ENCODE measurements at regions not wholly inside any gene's neighbourhood (a gene's known extent, or its start where the extent isn't known, plus 50 kb on each side); places are given as distances from the start of the nearest gene placed in this dataset.
"Not testable (repeated sequence)": the region's sequence is repeated elsewhere in the genome, so short reads cannot be mapped to it uniquely, and the experiment has no call there.

DNA sequence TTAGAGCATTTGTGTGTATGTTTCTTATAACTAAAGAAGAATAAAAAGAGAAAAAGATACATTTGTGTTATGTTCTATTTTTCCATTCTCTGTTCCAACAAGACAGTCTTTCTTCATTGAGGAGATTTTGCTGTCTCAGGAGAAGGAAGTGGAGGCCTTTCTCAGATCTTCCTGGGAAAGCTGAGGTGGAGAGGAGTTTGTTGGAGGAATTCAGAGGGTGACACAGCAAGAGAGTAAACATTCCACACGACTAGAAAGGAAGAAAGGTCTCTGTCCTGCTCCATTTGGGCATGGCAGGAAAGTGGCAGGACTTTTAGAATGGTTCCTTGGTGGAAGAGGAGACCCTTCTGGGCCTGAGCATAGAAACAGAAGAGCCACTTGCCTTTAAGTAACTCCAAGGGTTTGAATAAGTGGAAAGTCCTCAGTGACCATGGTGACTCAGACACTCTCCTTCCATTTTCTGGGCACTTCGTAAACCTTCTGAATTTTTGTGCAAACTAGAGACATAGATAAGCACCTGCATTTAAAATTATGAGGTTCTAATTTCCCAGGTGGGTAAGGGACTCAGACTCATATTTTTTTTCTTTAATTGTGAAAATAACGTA, 52.3 kb upstream of the COL5A2 start:
- no peak for DNase-seq

DNA sequence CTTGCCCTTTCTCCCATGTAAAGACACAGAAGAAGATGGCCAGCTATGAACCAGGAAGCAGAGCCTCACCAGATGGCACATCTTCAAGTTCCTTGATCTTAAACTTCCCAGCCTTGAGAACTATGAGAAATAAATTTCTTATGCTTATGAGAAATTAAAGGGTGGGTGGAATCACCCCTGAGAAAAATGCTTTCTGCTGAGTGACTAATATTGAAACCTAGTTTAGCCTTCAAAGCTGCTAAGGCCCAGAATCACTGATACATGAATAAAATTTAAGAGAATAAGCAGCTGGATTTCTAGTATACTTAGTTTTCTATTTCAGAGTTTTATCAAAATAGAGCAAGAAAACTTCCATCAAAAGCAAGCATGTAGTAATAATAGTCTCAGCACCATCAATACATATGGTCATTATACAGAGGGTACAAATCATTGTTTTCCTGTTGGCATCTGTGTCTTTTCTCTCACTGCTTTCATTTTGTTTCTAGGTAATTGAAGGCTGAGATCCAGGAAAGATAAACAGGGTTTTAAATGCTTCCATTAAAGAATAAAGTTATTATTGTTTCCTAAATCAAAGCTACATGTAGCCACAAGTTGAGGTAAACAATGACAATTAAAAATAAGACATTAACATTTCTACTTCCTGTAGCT, 53.3 kb upstream of the COL5A2 start:
- DNase-seq: no peak

DNA sequence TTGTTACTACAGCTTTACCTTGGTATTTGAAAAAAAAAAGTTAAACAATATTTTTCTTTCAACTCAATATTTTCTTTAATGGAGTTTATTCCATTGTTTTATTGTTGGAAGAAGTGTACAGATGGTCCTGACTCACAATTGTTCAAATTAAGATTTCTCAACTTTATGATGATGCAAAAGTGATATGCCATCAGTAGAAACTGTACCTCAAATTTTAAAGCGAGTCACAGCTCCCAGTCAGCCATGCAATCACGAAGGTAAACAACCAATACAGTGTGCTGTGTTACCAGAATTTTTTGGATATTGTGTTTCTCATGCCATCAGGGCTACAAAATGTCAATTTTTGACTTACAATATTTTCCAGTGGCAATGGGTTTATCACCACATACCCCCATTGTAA, 54.0 kb upstream of the COL5A2 start:
- DNase-seq: no peak

DNA sequence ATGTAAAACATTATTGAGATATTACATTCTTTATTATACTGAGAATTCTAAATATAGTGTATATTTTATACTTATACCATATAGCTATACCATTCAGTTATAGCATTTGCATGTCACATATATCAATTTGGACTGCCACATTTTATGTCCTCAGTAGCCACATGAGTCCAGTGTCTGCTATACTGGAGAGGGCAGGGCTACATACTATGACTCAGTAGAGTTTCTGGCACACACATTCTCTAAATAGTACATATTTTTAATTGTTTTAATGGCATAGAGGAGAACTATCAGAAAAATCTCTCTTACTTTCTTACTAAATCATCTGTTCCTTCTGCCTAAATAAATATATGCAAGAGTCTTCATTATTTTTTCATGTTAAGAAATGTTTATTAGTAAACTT, 55.4 kb upstream of the COL5A2 start:
- DNase-seq: no peak

DNA sequence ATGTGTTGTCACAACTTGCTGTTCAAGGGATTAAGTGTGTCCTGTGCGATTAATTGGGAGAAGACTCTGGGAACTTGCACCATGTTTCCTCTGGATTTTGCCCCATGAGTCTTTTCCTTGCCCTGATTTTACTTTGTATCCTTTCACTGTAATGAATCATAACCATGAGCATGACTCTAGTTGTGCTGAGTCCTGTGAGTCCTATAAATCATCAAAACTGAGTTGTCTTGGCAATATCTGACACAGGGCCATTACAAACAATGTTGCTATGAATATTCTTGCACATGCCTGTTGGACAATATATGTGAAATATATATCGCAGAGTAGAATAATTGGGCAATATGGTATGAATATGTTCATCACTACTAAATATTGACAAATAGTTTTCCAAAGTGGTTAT, 56.5 kb upstream of the COL5A2 start:
- DNase-seq: no peak

DNA sequence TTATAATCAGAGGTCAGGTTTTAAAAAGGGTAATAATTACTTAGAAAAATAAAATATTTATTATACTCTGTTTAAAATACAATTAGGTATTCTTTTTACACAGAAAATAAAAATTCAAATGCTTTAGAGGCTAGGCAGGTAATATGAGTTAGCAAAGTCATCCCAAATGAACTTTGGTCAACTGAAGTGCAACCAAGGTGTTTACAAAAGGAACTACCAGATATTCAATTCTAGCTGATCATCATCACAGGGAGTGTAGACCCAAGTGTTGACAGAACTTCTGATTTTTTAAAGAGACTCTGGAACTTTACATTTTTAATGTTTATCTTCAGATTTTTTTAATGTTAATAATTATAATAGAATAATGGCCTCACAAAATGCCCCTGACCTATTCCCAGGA, 59.3 kb upstream of the COL5A2 start:
- DNase-seq: no peak

DNA sequence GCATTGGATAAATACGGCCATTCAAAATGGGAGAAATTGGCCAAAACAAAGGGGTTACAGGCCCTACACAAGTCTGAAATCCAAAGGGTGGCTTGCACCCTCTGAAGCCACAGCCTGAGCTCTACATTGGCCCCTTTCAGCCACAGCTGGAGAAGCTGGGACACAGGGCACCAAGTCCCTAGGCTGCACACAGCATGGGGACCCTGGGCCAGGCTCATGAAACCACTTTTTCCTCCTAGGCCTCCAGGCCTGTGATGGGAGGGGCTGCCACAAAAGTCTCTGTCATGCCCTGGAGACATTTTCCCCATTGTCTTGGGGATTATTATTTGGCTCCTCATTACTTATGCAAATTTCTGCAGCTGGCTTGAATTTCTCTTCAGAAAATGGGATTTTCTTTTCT, 64.3 kb upstream of the COL5A2 start:
- DNase-seq: not testable (repeated sequence)

DNA sequence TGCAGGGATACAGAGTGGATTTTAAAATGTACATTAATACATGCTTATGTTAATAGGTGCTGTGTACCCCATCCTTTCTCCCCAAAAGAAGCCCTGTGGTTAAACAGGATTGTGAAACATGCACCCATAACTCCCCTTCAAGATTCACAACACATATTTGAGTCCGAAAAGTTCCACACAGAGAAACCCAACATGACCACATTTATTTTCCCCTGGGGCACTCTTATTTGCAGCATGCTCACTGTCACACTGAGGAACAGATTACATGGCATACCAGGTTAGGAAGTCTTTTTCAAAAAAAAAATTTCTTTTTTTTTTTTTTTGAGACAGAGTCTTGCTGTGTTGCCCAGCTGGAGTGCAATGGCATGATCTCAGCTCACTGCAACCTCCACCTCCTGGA, 67.7 kb upstream of the COL5A2 start:
- DNase-seq: no peak

DNA sequence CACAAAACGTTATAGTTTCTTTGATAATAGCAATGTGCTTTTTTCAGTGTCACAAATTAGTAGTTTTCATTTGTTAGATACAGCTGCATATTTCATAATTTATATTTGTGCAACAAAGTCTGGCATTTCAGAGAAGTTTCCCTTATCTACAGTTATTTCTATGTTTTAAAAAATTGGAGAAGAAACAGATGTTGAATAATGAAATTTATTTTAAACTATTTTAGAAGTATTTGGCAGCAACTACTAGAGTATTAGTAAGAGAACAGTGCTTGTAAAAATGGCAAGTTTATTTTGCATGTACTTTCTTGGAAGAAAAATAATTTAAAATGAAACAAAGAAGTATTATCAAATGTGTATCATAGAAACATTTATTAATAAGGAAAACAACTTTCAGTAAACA, 68.6 kb upstream of the COL5A2 start:
- DNase-seq: no peak

DNA sequence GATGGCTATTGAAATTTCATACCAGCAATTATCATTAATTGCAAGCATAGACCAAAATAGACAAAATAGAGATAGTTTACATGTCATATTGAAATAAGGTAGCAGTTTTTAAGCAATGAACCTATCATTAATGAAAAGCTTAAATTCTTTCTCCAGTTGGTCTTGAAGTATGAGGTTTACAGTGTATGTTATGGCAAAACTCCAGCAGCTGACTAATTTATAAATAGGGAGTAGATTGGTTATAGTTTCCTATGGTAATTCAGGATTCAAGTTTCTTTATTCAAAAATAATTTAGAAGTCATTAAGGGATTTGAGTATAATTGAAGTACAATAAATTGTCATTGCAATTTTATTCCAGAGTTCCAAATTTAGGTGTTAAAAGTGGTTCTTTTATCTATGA, 69.6 kb upstream of the COL5A2 start:
- DNase-seq: no peak

DNA sequence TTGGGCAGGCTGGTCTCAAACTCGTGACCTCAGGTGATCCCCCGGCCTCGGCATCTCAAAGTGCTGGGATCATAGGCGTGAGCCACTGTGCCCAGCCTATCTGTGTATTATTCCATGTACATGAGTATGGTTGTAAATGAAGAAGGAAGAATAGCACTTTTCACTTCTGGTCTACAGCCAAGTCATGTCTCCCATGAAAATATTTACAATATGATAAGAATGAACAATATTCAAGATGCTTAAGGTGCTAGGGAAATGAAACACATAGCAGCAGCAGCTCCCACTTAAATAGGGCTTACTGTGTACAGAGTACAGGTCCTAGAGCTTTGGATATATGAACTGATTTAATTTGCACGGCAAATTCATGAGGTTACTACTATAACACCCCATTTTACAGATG, 70.3 kb upstream of the COL5A2 start:
- DNase-seq: no peak

DNA sequence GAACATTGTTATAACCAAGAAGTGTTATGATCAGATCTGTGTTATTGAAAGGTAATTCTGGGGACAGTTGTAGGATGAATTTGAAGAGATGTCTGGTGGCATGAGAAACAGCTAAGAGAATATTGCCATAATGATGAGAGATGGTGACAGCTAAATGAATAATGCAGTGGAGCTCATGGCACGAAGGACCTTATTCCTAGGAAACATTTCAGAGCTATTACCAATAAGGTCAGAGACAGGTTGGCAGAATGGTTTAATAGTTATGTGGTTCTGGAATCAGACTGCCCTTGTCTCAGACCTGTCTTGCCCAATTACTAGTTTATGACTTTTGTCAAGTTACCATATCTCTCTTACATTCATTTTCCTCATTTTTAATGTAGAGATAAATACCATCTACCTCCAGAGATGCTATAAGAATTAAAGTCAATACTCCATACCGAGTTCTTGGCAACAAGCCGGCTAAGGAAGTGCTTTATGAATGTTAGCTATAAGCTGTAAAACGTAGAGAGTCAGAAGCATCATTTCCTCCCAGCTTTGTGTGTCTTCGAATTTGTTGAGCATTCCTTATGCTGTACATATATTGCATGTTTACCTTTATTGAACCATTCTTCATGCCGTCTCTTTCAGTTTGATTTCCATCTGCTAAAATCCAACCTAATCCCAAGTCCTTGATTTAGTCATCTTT, 73.6 kb upstream of the COL5A2 start:
- DNase-seq: no peak

DNA sequence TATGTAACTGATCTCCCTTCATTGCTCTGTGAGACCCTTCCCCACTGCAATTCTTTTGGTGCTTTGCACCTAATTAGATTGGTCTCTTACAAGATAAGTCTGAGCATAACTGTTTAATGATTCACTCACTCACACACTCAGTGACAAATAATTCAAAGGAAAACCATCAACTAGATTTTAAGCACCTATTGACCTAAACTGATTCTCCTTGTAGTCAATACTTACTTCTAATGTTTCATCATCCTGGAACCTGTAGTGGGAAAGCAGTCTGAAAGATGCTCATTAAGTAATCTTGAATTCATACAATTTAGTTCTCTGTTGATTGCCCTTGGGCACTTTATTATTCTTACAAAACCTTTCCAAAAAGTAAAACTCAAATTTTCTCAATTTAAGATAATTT, 74.3 kb upstream of the COL5A2 start:
- DNase-seq: no peak

DNA sequence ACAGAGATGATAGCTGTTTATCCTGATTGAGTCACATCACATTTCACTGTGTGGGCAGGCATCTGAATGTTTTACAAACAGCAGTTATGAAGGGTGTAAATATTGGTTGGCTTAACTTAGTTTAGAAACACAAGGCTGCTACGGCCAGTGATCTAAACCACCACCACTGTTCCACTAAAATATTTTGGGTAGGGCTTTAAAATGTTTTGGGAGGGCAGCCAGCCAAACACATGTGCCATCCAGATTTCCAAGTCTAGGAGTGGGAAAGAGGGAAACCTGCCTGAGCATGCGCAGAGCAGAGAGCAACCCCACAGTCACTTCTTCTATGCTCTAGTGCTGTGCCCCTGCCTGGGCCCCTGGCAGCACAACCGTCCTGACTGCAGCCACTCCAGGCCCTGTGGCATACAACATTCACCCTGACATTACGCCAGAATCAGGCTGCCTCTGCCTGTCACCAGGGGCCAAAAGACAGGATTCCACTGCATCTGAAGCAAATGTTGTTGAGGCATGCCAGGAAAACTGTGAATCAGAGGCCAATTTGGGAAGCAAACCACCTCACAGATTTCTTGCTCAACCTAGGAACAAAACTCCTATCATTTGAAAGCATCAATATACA, 74.8 kb upstream of the COL5A2 start:
- DNase-seq: no peak

DNA sequence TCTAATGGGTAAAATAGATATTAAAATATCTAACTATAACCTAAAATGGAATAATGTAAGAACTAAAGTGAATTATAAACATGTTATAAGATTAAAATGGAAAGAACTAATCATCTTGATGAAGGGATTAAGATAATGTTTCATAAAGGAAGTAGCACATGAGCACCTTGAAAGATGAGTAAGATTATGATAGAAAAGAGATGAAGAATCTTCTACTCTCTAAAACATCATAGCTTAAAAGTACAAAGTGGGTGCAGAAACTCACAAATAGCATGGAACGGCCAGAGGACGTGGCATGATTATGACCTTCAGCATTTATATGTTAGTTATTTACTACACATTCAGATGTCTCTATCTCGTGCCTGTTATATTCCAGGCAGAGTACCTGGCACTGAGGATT, 76.2 kb upstream of the COL5A2 start:
- no peak for DNase-seq

DNA sequence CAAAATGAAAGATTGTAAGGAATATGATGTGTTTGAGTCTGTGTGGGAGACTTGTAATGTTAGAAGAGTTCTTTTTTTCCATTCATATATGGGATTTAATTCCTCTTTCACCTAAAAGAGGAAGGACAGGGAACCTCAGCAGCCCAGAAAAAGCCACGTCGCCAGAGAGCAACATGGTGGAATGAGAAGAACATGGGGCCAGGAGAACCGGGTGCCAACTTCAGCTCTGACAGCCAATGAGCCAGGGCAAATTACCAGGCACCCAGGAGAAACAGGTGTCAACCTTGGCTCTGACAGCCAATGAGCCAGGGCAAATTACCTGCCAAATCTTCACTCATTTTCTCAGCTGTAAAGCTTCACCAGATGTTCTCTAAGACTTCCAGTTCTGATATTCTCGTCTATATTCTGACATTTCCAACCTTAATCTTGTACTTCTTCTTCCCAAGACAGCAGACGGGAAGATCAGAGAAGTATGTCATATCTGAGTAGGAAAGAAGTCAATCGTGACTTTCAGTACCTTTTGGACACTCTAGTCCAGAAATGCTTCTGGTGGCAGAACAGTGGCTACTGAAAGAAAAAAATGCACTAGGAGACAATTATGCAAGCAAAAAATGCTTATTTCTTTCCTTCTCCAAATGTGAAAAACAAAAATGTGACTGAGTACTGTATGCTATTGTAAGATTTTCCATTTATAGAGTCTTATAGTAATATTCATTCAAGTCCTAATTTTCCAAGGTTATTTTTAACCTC, 79.2 kb upstream of the COL5A2 start:
- DNase-seq: no peak

DNA sequence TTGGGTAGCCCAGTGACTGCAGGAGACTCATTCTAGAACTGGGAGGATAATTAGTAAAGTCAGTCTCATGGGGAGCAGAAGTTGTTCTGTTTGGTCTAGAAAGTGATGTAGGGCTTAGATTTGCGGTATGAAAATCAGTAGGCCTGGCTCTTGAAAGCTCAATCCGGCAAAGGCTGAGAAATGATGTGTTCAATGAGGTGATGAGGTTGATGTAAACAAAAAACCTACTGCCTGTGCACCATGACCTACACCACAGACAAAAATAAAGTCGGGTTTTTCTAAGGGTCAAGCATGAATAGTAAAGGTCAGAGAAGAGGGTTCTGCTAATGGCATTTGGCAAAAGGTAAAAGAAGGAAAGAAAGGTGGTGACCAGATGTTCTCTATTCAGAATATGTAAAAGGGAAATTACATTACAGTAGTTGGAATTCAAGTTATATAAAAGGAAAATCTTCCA, 80.8 kb upstream of the COL5A2 start:
- DNase-seq: no peak

DNA sequence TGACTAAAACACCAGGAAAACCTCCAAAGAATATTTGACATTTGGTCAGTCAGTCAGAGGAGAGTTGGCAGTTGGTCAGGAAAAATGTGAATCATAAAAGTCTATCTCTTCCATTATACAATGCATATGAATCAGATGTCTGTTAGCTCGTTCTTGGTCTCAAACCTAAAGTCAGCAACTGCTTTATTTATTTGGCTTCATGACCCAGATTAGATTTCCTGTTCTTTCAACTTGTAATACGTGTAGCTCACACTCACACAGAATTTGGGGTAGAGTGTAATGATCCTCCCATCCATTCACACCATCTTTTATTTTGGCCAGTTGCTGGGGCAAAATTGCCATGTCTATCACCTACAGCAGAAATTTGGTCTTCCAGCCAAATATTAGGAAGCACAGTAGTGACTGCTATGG, 81.9 kb upstream of the COL5A2 start:
- no peak for DNase-seq

DNA sequence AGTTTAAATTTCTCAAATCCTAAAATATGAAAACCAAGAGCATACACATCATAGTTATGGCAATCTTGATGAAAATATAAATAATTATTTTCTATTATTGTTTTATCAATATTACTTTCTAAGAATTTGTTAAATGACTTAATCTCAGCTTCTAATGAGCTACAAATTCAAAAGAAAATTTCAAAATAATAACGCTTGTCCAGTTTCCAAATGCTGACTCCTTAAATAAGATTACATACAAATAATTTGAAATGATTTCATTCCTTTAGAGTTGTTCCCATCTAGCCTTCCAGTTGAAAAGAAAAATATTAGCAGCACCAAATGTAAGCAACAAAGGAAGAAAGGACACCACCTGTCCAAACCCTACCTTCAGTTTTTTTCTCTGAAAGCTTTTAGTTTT, 82.4 kb upstream of the COL5A2 start:
- no peak for DNase-seq

DNA sequence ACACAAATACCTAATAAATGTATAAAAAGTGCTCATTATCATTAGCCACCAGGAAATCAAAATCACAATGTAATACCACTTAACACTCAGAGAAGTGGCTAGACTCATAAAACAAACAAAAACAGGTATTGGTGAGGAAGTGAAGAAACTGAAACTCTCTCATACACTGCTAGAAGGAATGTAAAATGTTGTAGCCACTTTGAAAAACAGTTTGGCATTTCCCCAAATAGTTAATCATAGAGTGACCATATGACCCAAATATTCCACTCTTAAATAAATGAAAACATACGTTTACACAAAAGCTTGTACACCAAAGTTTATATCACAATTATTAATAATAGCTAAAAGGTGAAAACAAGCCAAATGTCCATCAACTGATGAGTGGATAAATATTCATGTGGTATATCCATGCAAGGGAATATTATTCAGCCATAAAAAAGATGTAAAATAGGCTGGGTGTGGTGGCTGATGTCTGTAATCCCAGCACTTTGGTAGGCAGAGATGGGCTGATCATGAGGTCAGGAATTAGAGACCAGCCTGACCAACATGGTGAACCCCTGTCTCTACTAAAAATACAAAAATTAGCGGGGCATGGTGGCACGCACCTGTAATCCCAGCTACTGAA, 86.2 kb upstream of the COL5A2 start:
- DNase-seq: no peak

DNA sequence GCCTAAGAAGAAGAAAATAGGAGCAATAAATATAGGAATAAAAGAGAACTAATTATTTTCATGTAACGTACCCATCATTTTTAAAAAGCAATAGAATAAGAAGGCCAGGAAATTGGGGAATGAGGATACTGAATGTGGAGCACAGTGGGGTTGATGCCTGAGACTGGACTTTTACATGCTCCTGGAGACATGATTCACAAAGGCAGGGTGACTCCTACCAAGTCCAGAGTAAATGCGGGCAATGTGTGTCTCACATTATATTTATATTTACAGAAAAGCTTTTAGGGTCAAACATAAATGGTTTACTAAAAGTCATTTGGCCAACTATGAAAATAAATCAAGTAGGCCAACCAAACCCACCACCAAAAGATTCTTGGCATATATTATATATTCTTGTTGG, 87.9 kb upstream of the COL5A2 start:
- DNase-seq: no peak

DNA sequence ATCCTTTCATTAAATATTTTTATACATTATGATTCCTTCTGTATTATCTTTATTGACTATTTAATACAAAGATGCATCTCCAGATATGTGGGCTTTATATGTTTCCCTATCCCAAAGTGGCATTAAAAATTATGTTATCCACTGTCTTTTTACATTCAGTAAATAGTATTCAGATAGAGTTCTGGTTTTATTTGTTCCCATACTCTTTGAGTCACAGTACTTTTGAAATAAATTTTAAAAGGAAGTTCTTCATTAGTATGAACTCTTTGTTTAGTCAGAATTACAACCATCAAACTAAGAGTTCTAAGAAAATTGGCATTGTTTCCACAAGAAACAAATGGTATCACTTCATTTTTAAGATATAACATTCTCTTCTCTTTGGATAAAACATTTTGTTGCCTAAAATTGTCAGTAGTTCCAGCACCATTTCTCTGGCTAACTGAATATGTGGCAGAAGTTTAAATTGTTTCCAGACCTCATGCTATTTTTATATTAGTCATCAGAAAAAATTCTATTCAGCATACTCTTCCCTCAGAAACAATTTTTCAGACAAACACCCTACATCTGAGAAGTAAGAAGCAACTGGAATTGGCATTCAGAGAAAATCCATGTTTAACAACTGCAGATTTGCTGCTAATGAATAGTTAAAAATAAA, 88.5 kb upstream of the COL5A2 start:
- no peak for DNase-seq

All from activated CD4-positive, alpha-beta T cell treated with anti-CD3 and anti-CD28 coated beads for 4 hours (primary cell).